Activated gamma-delta T cell (primary cell): ENCODE measurements at regions not wholly inside any gene's neighbourhood (a gene's known extent, or its start where the extent isn't known, plus 50 kb on each side); places are given as distances from the start of the nearest gene placed in this dataset.

ENCODE experiments used
- DNase-seq: peaks from one replicate; lab custom pipeline; 2025; lab: John Stamatoyannopoulos, UW

- no peak for DNase-seq
Observed at GRCh38 chr3:181859518-181859917, 147.8 kb downstream of the SOX2 start.

GRCh38 chr3:181860235-181860634 lies 148.5 kb downstream of the SOX2 start:
- DNase-seq: no peak

GRCh38 chr3:181862502-181862901 lies 150.8 kb downstream of the SOX2 start:
- no peak for DNase-seq

GRCh38 chr3:181868576-181869082 lies 156.9 kb downstream of the SOX2 start:
- no peak for DNase-seq

GRCh38 chr3:181872887-181873286 lies 161.2 kb downstream of the SOX2 start:
- no peak for DNase-seq

- DNase-seq: no peak
Observed at GRCh38 chr3:181879926-181880325, 168.2 kb downstream of the SOX2 start.

- no peak for DNase-seq
Observed at GRCh38 chr3:181880331-181880730, 168.6 kb downstream of the SOX2 start.

GRCh38 chr3:181881749-181882148 lies 170.0 kb downstream of the SOX2 start:
- no peak for DNase-seq

- DNase-seq: no peak
Observed at GRCh38 chr3:181885868-181886630, 174.3 kb downstream of the SOX2 start.

- DNase-seq: no peak
Observed at GRCh38 chr3:181886676-181887075, 175.0 kb downstream of the SOX2 start.

- no peak for DNase-seq
Observed at GRCh38 chr3:181887685-181888084, 176.0 kb downstream of the SOX2 start.

- DNase-seq: no peak
Observed at GRCh38 chr3:181888234-181888633, 176.5 kb downstream of the SOX2 start.

GRCh38 chr3:181892848-181893247 lies 181.1 kb downstream of the SOX2 start:
- DNase-seq: no peak

GRCh38 chr3:181896605-181897004 lies 184.9 kb downstream of the SOX2 start:
- no peak for DNase-seq

- DNase-seq: no peak
Observed at GRCh38 chr3:181899702-181900101, 188.0 kb downstream of the SOX2 start.

GRCh38 chr3:181901626-181902025 lies 189.9 kb downstream of the SOX2 start:
- no peak for DNase-seq

- no peak for DNase-seq
Observed at GRCh38 chr3:181906338-181906737, 194.6 kb downstream of the SOX2 start.

GRCh38 chr3:181909241-181909640 lies 197.5 kb downstream of the SOX2 start:
- no peak for DNase-seq

- no peak for DNase-seq
Observed at GRCh38 chr3:181912384-181912783, 200.7 kb downstream of the SOX2 start.

- DNase-seq: no peak
Observed at GRCh38 chr3:181913254-181913653, 201.5 kb downstream of the SOX2 start.

GRCh38 chr3:181915551-181915950 lies 203.8 kb downstream of the SOX2 start:
- no peak for DNase-seq

- DNase-seq: no peak
Observed at GRCh38 chr3:181916013-181916412, 204.3 kb downstream of the SOX2 start.

GRCh38 chr3:181917027-181917426 lies 205.3 kb downstream of the SOX2 start:
- DNase-seq: no peak

- DNase-seq: no peak
Observed at GRCh38 chr3:181919375-181919774, 207.7 kb downstream of the SOX2 start.
